IMR-90 (cell line): ENCODE measurements at regions not wholly inside any gene's neighbourhood (a gene's known extent, or its start where the extent isn't known, plus 50 kb on each side); places are given as distances from the start of the nearest gene placed in this dataset.

Experiments used
- ATAC-seq: fragments of 200-7000 bp; cut with Tn5 transposase; 2 replicates; pipeline ENCODE4 v1.9.1; 2020; ENCODE audit warnings: low read depth, mild to moderate bottlenecking, moderate library complexity
- BruUV-seq: library from RNA; stranded (reverse); fragments of 400-500 nt; replicated peaks from 2 replicates; lab custom pipeline; 2021; lab: Mats Ljungman, UMichigan
- CTCF ChIA-PET: fragments of 300-600 bp; formaldehyde crosslinking; extraction: SDS; loops from one replicate; lab custom pipeline; 2021; ENCODE audit warnings: antibody characterized with exemption; lab: Yijun Ruan, JAX
- POLR2A ChIA-PET: fragments of 300-600 bp; sonication (Branson Sonifier 250); formaldehyde crosslinking; loops from one replicate; lab custom pipeline; 2022; ENCODE audit warnings: antibody characterized with exemption; ENCODE audit not compliant: unreplicated experiment; lab: Charles Lee
- DNase-seq: peaks from one replicate; pipeline ENCODE4 v3.0.0; 2013
- H2AFZ ChIP-seq: replicated peaks from 2 replicates; pipeline ENCODE3; 2013; ENCODE audit warnings: low read length, mild to moderate bottlenecking; ENCODE audit not compliant: poor library complexity
- H2AK5ac ChIP-seq: 2 replicates; pipeline ENCODE4 v1.6.1; 2013; ENCODE audit warnings: low read depth, low read length, inconsistent platforms
- H2AK9ac ChIP-seq: replicated peaks from 2 replicates; pipeline ENCODE3; 2013; ENCODE audit warnings: mild to moderate bottlenecking, low read depth, low read length, moderate library complexity; ENCODE audit not compliant: poor library complexity
- H2BK120ac ChIP-seq: 2 replicates; pipeline ENCODE4 v1.6.1; 2013; ENCODE audit warnings: low read depth, low read length, inconsistent platforms
- H2BK15ac ChIP-seq: 3 replicates; pipeline ENCODE4 v1.6.1; 2013; ENCODE audit warnings: low read depth, low read length, inconsistent platforms
- H2BK20ac ChIP-seq: 2 replicates; pipeline ENCODE4 v1.6.1; 2013; ENCODE audit warnings: low read depth, mild to moderate bottlenecking, inconsistent platforms, low read length, moderate library complexity
- H2BK5ac ChIP-seq: 2 replicates; pipeline ENCODE4 v1.6.1; 2013; ENCODE audit warnings: mild to moderate bottlenecking, low read depth, low read length, inconsistent platforms; ENCODE audit not compliant: poor library complexity, severe bottlenecking
- H3K14ac ChIP-seq: replicated peaks from 2 replicates; pipeline ENCODE4 v1.6.1; 2013; ENCODE audit warnings: low read depth, low read length, inconsistent platforms
- H3K18ac ChIP-seq: 2 replicates; pipeline ENCODE4 v1.6.1; 2013; ENCODE audit warnings: low read depth, low read length, control low read depth
- H3K23ac ChIP-seq: 2 replicates; pipeline ENCODE4 v1.6.1; 2013; ENCODE audit warnings: low read depth, low read length, inconsistent platforms
- H3K27ac ChIP-seq: 2 replicates; pipeline ENCODE4 v1.5.1; 2013; ENCODE audit warnings: mild to moderate bottlenecking, control low read depth, low read length; ENCODE audit not compliant: insufficient read depth
- H3K27me3 ChIP-seq: 2 replicates; pipeline ENCODE4 v1.6.1; 2013; ENCODE audit warnings: low read length; ENCODE audit not compliant: control insufficient read depth, insufficient read depth
- H3K36me3 ChIP-seq: 2 replicates; pipeline ENCODE4 v1.6.1; 2013; ENCODE audit warnings: low read length, mixed read lengths; ENCODE audit not compliant: control insufficient read depth, insufficient read depth
- H3K4ac ChIP-seq: 2 replicates; pipeline ENCODE4 v1.6.1; 2013; ENCODE audit warnings: low read depth, low read length, inconsistent platforms
- H3K4me1 ChIP-seq: 2 replicates; pipeline ENCODE4 v1.6.1; 2013; ENCODE audit warnings: low read length, mixed read lengths; ENCODE audit not compliant: control insufficient read depth, insufficient read depth
- H3K4me2 ChIP-seq: 2 replicates; pipeline ENCODE4 v1.6.1; 2013; ENCODE audit warnings: low read depth, mild to moderate bottlenecking, control low read depth, low read length, moderate library complexity
- H3K4me3 ChIP-seq: 2 replicates; pipeline ENCODE4 v1.5.1; 2013; ENCODE audit warnings: low read depth, mild to moderate bottlenecking, control low read depth, low read length, moderate library complexity; ENCODE audit not compliant: insufficient read depth
- H3K56ac ChIP-seq: 2 replicates; pipeline ENCODE4 v1.6.1; 2013; ENCODE audit warnings: low read length, inconsistent platforms; ENCODE audit not compliant: insufficient read depth; ENCODE audit errors: extremely low read depth
- H3K79me1 ChIP-seq, 2 experiments: 2 replicates each; pipeline ENCODE4 v1.6.1; 2013; ENCODE audit warnings: low read length in 2 of 2, inconsistent platforms in 1 of 2, low read depth in 1 of 2
- H3K9ac ChIP-seq: 2 replicates; pipeline ENCODE4 v1.6.1; 2013; ENCODE audit warnings: low read depth, low read length, control low read depth
- H3K9me1 ChIP-seq: 2 replicates; pipeline ENCODE4 v1.6.1; 2013; ENCODE audit warnings: low read length, inconsistent platforms; ENCODE audit not compliant: insufficient read depth
- H3K9me3 ChIP-seq: 2 replicates; pipeline ENCODE4 v1.6.1; 2013; ENCODE audit warnings: low read length; ENCODE audit not compliant: control insufficient read depth, insufficient read depth
- H4K20me1 ChIP-seq: 2 replicates; pipeline ENCODE4 v1.6.1; 2013; ENCODE audit warnings: low read length, inconsistent platforms; ENCODE audit not compliant: insufficient read depth
- H4K5ac ChIP-seq: 2 replicates; pipeline ENCODE4 v1.6.1; 2013; ENCODE audit warnings: mild to moderate bottlenecking, low read depth, low read length, control low read depth
- H4K8ac ChIP-seq, 2 experiments: 2 replicates each; pipeline ENCODE4 v1.6.1; 2013; ENCODE audit warnings: low read depth in 2 of 2, low read length in 2 of 2, control low read depth in 1 of 2, inconsistent platforms in 1 of 2
- H4K91ac ChIP-seq: 2 replicates; pipeline ENCODE4 v1.6.1; 2013; ENCODE audit warnings: low read depth, low read length, inconsistent platforms; ENCODE audit not compliant: insufficient read depth
- BHLHE40 ChIP-seq: fragments of 150-350 bp; IDR thresholded peaks from 2 replicates; pipeline ENCODE4 v1.6.1; 2016; ENCODE audit warnings: mild to moderate bottlenecking, low read depth, low read length
- CEBPB ChIP-seq: IDR thresholded peaks from 2 replicates; pipeline ENCODE4 v1.6.1; 2012; ENCODE audit warnings: low read depth, low read length, improper control_type of control experiment
- CHD1 ChIP-seq: IDR thresholded peaks from 2 replicates; pipeline ENCODE4 v1.6.1; 2012; ENCODE audit warnings: low read depth, low read length, improper control_type of control experiment
- FOS ChIP-seq: fragments of 150-350 bp; IDR thresholded peaks from 2 replicates; pipeline ENCODE4 v1.6.1; 2016; ENCODE audit warnings: low read depth, low read length
- MAFK ChIP-seq: IDR thresholded peaks from 2 replicates; pipeline ENCODE4 v1.6.1; 2012; ENCODE audit warnings: low read depth, low read length, improper control_type of control experiment
- MAZ ChIP-seq: IDR thresholded peaks from 2 replicates; pipeline ENCODE4 v1.6.1; 2012; ENCODE audit warnings: low read depth, mild to moderate bottlenecking, low read length, improper control_type of control experiment, moderate library complexity, borderline replicate concordance
- MXI1 ChIP-seq: IDR thresholded peaks from 2 replicates; pipeline ENCODE4 v1.6.1; 2012; ENCODE audit warnings: low read depth, mild to moderate bottlenecking, low read length, moderate library complexity, borderline replicate concordance
- NFE2L2 ChIP-seq: fragments of 150-350 bp; IDR thresholded peaks from 2 replicates; pipeline ENCODE4 v1.6.1; 2016; ENCODE audit warnings: low read depth, mild to moderate bottlenecking, low read length
- POLR2A ChIP-seq: IDR thresholded peaks from 2 replicates; pipeline ENCODE4 v1.6.1; 2012; ENCODE audit warnings: mild to moderate bottlenecking, low read depth, low read length
- RAD21 ChIP-seq: IDR thresholded peaks from 2 replicates; pipeline ENCODE4 v1.6.1; 2012; ENCODE audit warnings: low read length, improper control_type of control experiment
- RCOR1 ChIP-seq: IDR thresholded peaks from 2 replicates; pipeline ENCODE4 v1.6.1; 2012; ENCODE audit warnings: mild to moderate bottlenecking, low read length, improper control_type of control experiment; ENCODE audit not compliant: insufficient replicate concordance
- RFX5 ChIP-seq: IDR thresholded peaks from 2 replicates; pipeline ENCODE4 v1.8.0; 2012; ENCODE audit warnings: low read depth, mild to moderate bottlenecking, low read length, moderate library complexity
- SMC3 ChIP-seq: fragments of 150-350 bp; IDR thresholded peaks from 2 replicates; pipeline ENCODE4 v1.6.1; 2016; ENCODE audit warnings: low read depth, mild to moderate bottlenecking, antibody characterized with exemption, low read length, moderate library complexity
- WGBS, 2 experiments: methylation state at CpG; one replicate each; pipeline versions ENCODE4 v1.1.5 to v1.1.7; 2013; ENCODE audit warnings: missing lambda C conversion rate in 2 of 2; ENCODE audit not compliant: insufficient read length in 1 of 2; ENCODE audit errors: extremely low coverage in 2 of 2; 5-methylcytosine and 5-hydroxymethylcytosine counted together
- dilution Hi-C: fragments of 300-500 bp; cut with HindIII; formaldehyde crosslinking; loops from one replicate; pipeline ENCODE4 v1.14.3; 2018; ENCODE audit warnings: low sequenced_read_pairs; ENCODE audit not compliant: unreplicated experiment
- in situ Hi-C: fragments of 300-500 bp; cut with MboI; formaldehyde crosslinking; loops from 3 replicates; pipeline ENCODE4 v1.14.3; 2019; ENCODE audit warnings: low sequenced_read_pairs, inconsistent platforms, mixed read lengths
- intact Hi-C: fragments of 100-400 bp; cut with micrococcal nuclease; formaldehyde crosslinking; loops from 2 replicates; pipeline ENCODE4 v1.10.0; 2022
- TF ChIP-seq, protein P1 (sequence below): conservative IDR thresholded peaks from 2 replicates; pipeline ENCODE4 v1.5.1; 2012; ENCODE audit warnings: mild to moderate bottlenecking, low read depth, low read length, improper control_type of control experiment
- TF ChIP-seq, protein P2 (sequence below): fragments of 150-350 bp; IDR thresholded peaks from 2 replicates; pipeline ENCODE4 v1.6.1; 2016; ENCODE audit warnings: low read depth, mild to moderate bottlenecking, low read length, moderate library complexity, borderline replicate concordance
- TF ChIP-seq, protein P3 (sequence below): fragments of 150-350 bp; IDR thresholded peaks from 2 replicates; pipeline ENCODE4 v1.6.1; 2017; ENCODE audit warnings: mild to moderate bottlenecking, antibody characterized with exemption, low read length, low read depth

DNA sequence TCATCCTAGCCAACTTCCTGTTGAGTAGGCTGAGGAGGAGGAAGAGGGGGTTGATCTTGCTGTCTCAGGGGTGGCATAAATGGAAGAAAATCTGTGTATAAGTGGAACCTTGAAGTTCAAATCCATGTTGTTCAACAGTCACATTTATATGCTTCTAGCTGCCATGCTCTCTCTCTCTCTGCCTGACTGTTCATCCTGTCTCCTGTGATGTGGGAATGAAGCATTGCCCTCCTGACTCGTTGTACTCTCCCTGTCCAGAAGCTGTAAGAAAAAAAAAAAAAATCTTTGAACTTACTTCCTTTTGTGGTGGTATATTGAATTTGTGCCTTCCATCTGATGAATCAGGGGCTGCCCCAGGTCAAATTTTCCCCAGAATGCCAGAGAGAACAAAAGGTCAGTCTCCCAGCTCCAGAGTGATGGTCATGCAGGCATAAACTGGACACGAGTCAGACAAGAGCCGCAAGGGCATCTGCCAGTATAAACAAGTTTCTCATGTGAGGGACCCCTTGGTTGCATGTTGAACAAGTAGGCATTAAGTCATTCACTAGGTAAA lies 257.0 kb downstream of the IDS start:
- in situ Hi-C loops, result no loop called here

More for the DNA sequence above, 257.0 kb downstream of the IDS start:
- H3K23ac ChIP-seq, result no peak overlapping the region
- peaks cover 6% of the 10 kb centered on the region; the same call in 1 of the 2 replicates for H3K9me3 ChIP-seq
- no peaks in the 10 kb centered on the region for H4K20me1 ChIP-seq
- no peak overlapping the region for H2AK9ac ChIP-seq
- no peak for DNase-seq
- no peak overlapping the region for H4K91ac ChIP-seq
- H3K9me1 ChIP-seq, result no peaks in the 10 kb centered on the region
- POLR2A ChIA-PET, result no interaction called here
- no peak overlapping the region for H3K14ac ChIP-seq
- no peak overlapping the region for H3K9ac ChIP-seq
- no CpG with 5 or more reads among the region's 3 CpGs for WGBS, 2 experiments
- H2AFZ ChIP-seq, result no peak overlapping the region
- no peaks in the 10 kb centered on the region for H3K79me1 ChIP-seq
- H3K4me3 ChIP-seq, result no peak overlapping the region
- H3K4ac ChIP-seq, result no peak overlapping the region
- no peak overlapping the region for H2BK5ac ChIP-seq
- no peak overlapping the region for H4K5ac ChIP-seq
- TF ChIP-seq POLR2A, result no peak
- no peak for TF ChIP-seq RAD21
- no peak for TF ChIP-seq FOS
- TF ChIP-seq CEBPB, result no peak
- no peak for TF ChIP-seq RCOR1
- TF ChIP-seq, protein P1, sequence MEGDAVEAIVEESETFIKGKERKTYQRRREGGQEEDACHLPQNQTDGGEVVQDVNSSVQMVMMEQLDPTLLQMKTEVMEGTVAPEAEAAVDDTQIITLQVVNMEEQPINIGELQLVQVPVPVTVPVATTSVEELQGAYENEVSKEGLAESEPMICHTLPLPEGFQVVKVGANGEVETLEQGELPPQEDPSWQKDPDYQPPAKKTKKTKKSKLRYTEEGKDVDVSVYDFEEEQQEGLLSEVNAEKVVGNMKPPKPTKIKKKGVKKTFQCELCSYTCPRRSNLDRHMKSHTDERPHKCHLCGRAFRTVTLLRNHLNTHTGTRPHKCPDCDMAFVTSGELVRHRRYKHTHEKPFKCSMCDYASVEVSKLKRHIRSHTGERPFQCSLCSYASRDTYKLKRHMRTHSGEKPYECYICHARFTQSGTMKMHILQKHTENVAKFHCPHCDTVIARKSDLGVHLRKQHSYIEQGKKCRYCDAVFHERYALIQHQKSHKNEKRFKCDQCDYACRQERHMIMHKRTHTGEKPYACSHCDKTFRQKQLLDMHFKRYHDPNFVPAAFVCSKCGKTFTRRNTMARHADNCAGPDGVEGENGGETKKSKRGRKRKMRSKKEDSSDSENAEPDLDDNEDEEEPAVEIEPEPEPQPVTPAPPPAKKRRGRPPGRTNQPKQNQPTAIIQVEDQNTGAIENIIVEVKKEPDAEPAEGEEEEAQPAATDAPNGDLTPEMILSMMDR, result no peak
- TF ChIP-seq SMC3, result no peak
- TF ChIP-seq, protein P2, sequence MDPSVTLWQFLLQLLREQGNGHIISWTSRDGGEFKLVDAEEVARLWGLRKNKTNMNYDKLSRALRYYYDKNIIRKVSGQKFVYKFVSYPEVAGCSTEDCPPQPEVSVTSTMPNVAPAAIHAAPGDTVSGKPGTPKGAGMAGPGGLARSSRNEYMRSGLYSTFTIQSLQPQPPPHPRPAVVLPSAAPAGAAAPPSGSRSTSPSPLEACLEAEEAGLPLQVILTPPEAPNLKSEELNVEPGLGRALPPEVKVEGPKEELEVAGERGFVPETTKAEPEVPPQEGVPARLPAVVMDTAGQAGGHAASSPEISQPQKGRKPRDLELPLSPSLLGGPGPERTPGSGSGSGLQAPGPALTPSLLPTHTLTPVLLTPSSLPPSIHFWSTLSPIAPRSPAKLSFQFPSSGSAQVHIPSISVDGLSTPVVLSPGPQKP, result no peak
- TF ChIP-seq RFX5, result no peak
- TF ChIP-seq MAZ, result no peak
- no peak for TF ChIP-seq CHD1
- TF ChIP-seq MXI1, result no peak
- no peak for TF ChIP-seq MAFK
- no peak for TF ChIP-seq BHLHE40
- TF ChIP-seq, protein P3, sequence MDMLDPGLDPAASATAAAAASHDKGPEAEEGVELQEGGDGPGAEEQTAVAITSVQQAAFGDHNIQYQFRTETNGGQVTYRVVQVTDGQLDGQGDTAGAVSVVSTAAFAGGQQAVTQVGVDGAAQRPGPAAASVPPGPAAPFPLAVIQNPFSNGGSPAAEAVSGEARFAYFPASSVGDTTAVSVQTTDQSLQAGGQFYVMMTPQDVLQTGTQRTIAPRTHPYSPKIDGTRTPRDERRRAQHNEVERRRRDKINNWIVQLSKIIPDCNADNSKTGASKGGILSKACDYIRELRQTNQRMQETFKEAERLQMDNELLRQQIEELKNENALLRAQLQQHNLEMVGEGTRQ, result no peak
- no peak for TF ChIP-seq NFE2L2
- intact Hi-C loops, result no loop called here
- H3K27me3 ChIP-seq, result no peaks in the 10 kb centered on the region
- no peak overlapping the region for H2BK15ac ChIP-seq
- ATAC-seq, result no peak
- dilution Hi-C loops, result no loop called here
- H2BK120ac ChIP-seq, result no peak overlapping the region
- no peak overlapping the region for H4K8ac ChIP-seq
- CTCF ChIA-PET, result no interaction called here
- H3K18ac ChIP-seq, result no peak overlapping the region
- no peak overlapping the region for H3K27ac ChIP-seq
- H3K56ac ChIP-seq, result no peak overlapping the region
- H2BK20ac ChIP-seq, result no peak overlapping the region
- H2AK5ac ChIP-seq, result no peak overlapping the region
- BruUV-seq, result no TSS peak
- no peaks in the 10 kb centered on the region for H3K4me1 ChIP-seq
- no peak overlapping the region for H3K4me2 ChIP-seq
- no peaks in the 10 kb centered on the region for H3K36me3 ChIP-seq
